ENCODE measurements at regions not wholly inside any gene's neighbourhood (a gene's known extent, or its start where the extent isn't known, plus 50 kb on each side); places are given as distances from the start of the nearest gene placed in this dataset.

DNA sequence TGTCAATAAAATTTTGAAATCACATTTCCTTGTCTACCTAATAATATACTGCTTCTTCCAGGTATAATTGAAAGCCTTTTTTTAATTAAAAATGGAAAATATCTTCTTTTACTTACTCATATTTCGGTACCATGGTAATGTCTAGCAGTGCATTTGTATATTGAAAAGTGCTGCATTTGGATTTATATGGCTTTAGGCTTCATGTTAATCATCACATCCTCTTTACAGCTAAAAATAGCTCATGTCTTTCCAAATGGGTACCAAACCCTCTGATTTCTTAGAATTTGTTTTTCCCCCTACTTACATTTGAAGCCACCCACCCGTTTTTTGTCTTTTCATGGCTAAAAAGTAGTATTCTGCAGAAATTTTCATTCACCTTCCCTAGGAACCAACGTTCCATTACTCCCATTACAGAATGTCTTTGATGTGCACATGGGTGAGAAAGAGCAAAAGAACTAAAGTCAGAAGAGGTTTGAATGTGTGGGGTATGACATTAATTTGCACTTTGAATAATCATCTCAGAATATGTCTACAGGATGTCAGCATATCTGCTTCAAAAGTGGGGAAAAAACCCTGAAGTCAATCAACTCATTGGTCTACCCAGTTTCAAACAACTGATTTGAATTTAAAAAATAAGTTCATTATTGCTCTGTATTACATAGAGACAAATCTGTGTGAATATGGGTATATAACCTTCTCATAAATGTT lies 935.9 kb downstream of the GATA3 start:
- WGBS, 3 donors = 52 to 72% (median 53%) methylated on average over 3 of the region's 3 CpGs
- no peaks in the 10 kb centered on the region for H3K9me3 ChIP-seq
- no peaks in the 10 kb centered on the region for H3K27me3 ChIP-seq
- no peak for DNase-seq
- no peaks in the 10 kb centered on the region for H3K36me3 ChIP-seq
- H3K4me3 ChIP-seq = no peak overlapping the region
- H3K27ac ChIP-seq = no peak overlapping the region
- intact Hi-C loops (cut with DNase I) = no loop called here
- H3K4me1 ChIP-seq (ENCODE audit: insufficient read depth) = no peaks in the 10 kb centered on the region
- TF ChIP-seq EP300 (IDR thresholded peaks at IDR 0.05) (no peak), POLR2A (IDR thresholded peaks at IDR 0.05) (no peak)
- TF ChIP-seq, protein P1, sequence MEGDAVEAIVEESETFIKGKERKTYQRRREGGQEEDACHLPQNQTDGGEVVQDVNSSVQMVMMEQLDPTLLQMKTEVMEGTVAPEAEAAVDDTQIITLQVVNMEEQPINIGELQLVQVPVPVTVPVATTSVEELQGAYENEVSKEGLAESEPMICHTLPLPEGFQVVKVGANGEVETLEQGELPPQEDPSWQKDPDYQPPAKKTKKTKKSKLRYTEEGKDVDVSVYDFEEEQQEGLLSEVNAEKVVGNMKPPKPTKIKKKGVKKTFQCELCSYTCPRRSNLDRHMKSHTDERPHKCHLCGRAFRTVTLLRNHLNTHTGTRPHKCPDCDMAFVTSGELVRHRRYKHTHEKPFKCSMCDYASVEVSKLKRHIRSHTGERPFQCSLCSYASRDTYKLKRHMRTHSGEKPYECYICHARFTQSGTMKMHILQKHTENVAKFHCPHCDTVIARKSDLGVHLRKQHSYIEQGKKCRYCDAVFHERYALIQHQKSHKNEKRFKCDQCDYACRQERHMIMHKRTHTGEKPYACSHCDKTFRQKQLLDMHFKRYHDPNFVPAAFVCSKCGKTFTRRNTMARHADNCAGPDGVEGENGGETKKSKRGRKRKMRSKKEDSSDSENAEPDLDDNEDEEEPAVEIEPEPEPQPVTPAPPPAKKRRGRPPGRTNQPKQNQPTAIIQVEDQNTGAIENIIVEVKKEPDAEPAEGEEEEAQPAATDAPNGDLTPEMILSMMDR (IDR thresholded peaks at IDR 0.05) = no peak

DNA sequence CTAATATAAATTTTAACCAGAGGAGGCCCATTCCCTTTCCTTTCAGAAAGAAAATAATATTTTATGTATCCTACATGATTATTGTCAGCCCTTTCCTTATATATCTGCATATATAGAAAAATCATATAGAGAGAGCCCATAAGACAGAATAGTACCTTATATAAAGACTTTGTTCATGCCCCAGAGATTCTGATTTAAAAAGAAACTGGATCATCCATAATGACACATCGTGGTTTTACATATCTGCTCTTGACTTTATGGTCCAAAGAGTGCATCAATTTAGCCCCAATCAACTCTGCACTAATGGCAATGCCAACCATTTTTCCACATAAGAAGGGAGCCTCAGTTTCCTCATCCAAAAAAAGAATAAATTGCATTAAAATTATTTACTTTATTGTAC lies 937.5 kb downstream of the GATA3 start:
- WGBS, 3 donors = 63 to 76% (median 72%) methylated on average over 1 of the region's 1 CpG
- H3K9me3 ChIP-seq = no peaks in the 10 kb centered on the region
- H3K27ac ChIP-seq = no peak overlapping the region
- TF ChIP-seq EP300 (IDR thresholded peaks at IDR 0.05) = no peak
- TF ChIP-seq, protein P1 (IDR thresholded peaks at IDR 0.05) = no peak
- TF ChIP-seq POLR2A (IDR thresholded peaks at IDR 0.05) = no peak
- H3K27me3 ChIP-seq = no peaks in the 10 kb centered on the region
- H3K4me1 ChIP-seq (ENCODE audit: insufficient read depth) = no peaks in the 10 kb centered on the region
- H3K4me3 ChIP-seq = no peak overlapping the region
- no peaks in the 10 kb centered on the region for H3K36me3 ChIP-seq
- intact Hi-C loops (cut with DNase I) = no loop called here
- DNase-seq = no peak

DNA sequence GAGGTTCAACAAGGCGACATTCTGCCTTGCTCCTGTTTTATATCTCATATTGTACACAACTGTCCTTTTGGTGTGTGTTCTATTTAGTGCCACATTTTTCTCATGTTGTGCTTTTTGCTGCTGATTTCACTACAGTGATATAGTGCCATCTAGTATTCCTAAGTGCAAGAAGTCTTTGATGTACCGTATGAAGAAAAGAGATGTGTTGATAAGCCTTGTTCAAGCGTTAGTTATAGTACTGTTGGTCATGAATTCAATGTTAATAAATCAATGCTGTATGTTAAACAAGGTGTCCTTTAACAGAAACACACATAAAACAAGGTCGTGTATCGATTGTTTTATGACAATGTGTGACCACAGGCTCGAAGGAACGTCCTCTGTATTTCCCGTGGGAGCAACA lies 939.4 kb downstream of the GATA3 start:
- Histone ChIP-seq H3K27ac (no peak overlapping the region), H3K4me3 (no peak overlapping the region), H3K36me3 (no peaks in the 10 kb centered on the region), H3K27me3 (no peaks in the 10 kb centered on the region), H3K4me1 (ENCODE audit: insufficient read depth) (no peaks in the 10 kb centered on the region), H3K9me3 (no peaks in the 10 kb centered on the region)
- TF ChIP-seq EP300 (IDR thresholded peaks at IDR 0.05) (no peak), POLR2A (IDR thresholded peaks at IDR 0.05) (no peak)
- TF ChIP-seq, protein P1 (IDR thresholded peaks at IDR 0.05) = no peak
- WGBS, 3 donors = 60 to 66% (median 63%) methylated on average over 8 of the region's 8 CpGs
- intact Hi-C loops (cut with DNase I) = no loop called here
- no peak for DNase-seq

DNA sequence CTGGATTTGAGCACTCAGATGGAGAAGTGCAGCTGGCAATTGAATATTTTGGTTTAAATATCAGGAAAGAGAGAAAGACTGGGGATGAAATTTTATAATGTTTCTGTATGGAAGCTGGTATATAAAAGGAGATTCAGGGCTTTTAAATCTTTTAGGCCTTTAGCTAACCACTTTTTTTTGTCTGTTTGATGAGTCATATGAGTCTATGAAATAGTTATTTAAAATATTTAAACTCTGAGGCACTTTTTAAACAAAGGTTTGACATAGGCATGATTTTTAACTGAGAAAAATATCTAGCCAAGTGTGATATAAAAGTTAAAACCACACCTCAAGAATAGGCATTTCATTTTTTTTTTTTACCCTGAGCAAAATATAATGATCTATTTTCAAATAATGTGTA lies 944.3 kb downstream of the GATA3 start:
- H3K36me3 ChIP-seq = no peaks in the 10 kb centered on the region
- H3K27ac ChIP-seq = no peak overlapping the region
- H3K9me3 ChIP-seq = no peaks in the 10 kb centered on the region
- no peaks in the 10 kb centered on the region for H3K4me1 ChIP-seq (ENCODE audit: insufficient read depth)
- no peak overlapping the region for H3K4me3 ChIP-seq
- intact Hi-C loops (cut with DNase I) = no loop called here
- H3K27me3 ChIP-seq = no peaks in the 10 kb centered on the region
- no peak for DNase-seq
- TF ChIP-seq, protein P1 (IDR thresholded peaks at IDR 0.05) = no peak
- TF ChIP-seq POLR2A (IDR thresholded peaks at IDR 0.05) (no peak), EP300 (IDR thresholded peaks at IDR 0.05) (no peak)
